DMS79 (cell line): ENCODE measurements at regions not wholly inside any gene's neighbourhood (a gene's known extent, or its start where the extent isn't known, plus 50 kb on each side); places are given as distances from the start of the nearest gene placed in this dataset.
"Not testable (repeated sequence)": the region's sequence is repeated elsewhere in the genome, so short reads cannot be mapped to it uniquely, and the experiment has no call there.

ENCODE experiments used
- DNase-seq: peaks from one replicate; lab custom pipeline; 2025; lab: John Stamatoyannopoulos, UW

DNA sequence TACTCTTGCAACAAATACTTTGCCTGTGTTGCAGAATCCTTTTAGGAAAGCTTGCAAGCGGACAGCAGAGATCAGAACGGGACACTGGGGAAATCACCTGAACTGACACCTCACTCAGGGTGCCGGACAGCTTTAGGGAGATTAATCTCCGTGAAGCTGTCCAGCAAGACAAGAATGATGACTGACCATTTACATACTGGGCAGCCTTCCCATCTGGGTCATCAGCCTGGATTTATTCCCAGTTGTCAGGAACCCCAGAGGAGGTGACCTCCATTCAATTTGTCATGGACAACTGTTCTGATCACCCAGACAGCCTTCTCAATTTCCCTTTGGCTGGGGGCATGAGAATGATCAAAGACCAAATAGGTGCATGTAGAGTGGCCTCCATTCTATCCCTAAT, 93.0 kb upstream of the EGFL6 start:
- DNase-seq, result no peak

DNA sequence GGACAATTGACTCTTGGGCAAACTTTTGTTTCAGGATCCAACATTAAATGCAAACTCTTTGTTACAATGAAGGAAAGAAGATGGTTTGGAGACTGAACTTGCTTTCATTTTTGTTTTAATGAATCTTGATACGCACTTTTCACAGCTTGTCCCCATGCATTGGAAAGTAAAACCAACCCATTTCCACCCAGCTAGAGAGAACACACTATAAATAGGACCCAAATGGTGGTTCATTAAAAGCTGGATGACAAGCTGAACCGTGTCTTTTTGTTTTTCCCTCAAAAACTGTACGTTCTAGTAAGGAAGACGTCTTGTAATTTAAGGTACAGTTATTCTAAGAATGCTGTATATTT, 95.3 kb upstream of the EGFL6 start:
- no peak for DNase-seq

DNA sequence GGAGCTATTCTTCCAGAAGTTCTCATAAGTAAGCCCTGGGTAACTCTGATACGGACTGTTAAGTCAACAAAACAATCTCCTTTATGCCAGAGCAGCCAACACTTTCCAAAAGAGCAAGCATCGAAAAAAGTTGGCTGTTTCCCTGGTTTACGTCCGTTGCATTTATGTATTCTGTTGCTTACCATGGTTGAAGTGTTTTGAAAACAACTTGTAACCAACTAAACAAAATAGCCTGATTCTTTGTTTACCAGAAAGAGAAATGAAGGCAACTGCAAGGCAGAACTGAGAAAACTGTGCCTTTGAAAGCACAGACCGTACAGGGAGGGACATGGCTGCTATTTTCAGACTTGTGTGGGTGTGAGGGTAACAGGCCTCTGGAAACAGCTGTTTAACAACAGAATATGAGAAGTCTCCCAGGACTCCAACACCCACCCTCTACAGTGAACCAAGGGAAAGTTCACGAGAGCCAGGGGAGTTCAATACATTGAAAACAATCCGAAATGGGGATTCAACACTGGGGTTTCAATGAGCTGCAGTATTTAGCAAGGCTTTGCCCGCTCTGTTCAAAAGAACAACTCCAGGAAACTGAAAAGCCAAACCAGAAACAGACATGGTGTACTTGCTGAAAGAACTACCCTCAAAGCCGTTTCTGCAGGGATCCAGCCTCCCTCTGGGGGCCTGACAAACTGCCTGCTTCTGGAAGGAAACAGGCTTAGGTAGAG, 95.8 kb upstream of the EGFL6 start:
- DNase-seq, result no peak

DNA sequence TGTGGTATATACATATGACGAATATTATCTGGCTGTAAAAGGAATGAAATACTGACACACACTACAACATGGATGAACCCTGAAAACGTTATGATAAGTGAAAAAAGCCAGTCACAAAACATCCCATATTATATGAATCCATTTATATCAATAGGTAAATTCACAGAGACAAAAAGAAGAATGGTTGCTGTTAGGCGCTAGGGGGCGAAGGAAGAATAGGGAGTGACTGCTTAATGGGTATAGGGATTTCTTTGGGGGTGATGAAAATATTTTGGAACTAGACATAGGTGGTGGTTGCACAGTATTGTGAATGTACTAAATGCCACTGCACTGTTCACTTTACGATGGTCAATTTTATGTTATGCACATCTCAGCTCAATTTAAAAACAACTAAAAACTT, 96.4 kb upstream of the EGFL6 start:
- DNase-seq, result no peak

DNA sequence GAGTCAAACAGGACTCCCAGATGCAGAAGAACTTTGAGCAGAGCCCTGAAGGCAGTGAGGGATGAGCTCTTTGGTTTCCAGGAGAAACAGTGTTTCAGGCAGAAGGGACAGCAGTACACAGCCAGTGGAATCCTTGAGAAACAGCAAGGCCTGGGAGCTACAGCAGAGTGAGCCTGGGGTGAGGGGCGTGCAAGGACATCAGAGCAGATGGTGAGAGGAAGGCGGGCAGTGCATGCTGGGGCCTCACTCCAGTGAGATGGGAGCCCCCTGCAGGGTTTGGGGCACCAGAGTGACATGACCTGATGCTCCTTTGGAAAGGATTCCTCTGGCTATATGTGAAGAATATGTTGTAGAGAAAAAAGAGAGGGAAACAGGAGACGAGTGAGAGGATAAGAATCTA, 98.1 kb upstream of the EGFL6 start:
- DNase-seq, result no peak

DNA sequence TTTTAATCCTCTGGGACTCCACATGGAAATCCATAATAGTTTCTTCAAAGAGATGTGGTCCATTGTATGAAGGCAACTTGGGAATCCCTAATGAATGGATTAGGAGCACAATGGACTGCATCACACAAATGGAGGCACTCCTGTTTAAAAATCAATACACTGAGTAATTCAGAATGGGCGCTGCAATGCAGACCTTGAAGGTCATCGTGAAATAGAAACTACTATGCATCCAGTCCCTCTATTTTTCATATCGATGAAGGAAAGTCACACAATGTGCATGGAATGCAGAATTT, 98.8 kb upstream of the EGFL6 start:
- no peak for DNase-seq

DNA sequence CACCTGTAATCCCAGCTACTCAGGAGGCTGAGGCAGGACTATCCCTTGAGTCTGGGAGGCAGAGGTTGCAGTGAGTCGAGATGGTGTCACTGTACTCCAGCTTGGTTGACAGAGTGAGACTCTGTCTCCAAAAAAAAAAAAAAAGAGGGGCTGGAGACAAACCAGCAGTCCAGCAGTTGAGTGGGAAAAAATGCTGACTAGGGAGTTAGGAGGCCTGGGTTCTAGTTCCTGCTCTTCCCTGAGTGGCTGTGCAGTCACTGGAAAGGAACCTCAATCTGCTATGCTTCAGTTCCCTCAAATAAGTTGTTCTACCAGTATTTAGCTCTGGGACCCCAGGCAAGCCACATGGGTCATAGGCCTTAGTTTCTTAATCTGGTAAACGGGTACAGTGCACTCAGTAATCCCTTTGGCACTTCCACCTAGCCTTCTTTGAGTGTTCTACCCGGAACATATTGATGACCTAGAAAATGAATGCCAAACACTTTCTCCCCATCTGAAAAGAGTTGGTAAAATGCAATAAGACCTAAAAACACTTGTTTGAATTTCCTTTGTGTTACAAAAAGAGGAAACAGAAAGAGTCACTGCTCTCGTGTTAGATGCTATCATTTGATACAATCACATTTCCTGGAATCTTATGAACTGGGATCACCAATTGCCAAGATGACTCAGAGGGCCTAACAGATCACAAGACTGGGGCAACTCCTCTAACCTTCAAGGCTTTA, 99.3 kb upstream of the EGFL6 start:
- no peak for DNase-seq

DNA sequence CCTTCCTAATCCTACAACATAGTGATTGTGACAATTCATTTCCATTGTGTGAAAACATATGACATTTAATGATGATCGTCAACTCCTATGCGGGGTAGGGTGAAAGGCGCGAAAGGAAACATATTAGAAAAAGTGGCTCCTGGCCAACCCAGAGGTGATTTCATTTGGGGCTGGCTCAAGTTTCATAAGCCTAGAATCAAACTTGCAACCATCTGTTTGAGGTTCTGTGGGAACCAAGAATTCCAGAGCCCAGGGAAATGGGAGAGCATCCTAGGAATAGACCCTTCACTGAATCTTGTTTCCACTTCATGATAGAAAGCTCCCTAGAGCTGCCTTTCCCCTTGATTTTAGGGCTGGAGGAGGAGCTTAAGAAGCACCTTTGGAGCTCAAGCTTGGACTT, 101.3 kb upstream of the EGFL6 start:
- no peak for DNase-seq

DNA sequence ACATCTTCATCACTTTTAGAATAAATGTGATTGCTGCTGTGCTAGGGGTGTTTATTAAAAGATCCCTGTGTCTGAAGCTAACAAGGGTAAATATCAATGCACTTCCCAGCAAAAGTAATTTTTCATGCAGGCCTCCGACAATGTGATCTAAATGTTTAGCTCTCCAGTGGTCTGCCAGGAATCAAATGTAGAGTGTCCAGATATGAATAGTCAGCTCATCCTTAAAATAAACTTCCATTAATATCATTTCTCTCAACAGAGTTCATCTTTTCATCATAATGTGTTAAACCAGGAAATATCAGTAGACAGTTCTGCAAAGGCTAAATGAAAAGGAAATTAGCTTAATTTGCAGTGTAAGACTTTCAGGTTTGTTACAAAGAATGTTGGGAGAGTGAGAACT, 102.2 kb upstream of the EGFL6 start:
- no peak for DNase-seq

DNA sequence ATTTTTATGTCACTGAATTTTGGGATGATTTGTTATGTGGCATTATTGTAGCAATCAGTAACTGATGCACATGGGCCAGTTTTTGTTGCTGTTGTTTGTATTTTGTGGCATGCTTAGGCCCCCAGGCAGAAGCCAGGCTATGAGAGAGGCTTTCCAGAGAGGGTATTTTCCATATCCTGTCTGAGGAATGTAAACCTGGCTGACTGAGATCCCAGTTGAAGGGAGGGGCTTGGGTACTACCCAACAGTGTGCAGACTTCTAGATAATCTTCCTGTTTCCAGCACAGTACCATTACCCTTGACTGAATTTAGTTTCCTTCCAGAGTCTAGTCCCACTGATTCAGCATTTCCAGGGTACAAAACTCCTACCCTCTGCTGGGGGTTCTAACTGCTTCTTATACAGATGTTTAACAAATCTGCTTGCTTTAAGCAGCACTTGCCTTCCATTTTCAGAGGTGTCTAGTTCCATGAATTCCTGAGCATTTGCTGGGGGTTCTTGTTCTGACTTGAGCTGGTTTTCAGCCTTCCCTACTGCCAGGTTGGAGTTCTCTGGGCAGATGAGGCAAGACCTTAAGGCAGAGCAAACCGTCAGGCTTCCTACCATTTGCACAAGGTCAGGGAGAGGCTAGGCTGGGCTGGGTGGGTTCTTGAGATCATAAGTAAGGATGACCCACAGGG, 104.7 kb upstream of the EGFL6 start:
- no peak for DNase-seq

DNA sequence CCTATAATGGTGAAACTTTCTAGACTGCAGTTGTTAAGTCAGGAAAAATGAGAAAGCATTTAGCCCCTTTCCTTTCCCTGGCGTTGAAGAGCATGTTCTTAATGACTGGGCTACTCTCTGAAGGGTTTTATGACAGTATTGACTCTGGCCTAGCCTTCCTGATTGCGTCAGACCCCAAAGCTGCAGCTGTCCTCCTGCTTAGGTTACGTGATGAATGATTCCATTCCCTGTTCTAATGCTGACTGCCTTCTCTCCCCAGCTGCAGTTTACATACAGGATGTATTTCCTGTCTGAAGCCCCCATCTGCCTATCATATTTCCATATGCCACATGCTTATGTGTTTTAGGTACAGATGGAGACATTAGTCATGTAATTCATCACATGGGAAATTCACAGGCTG, 105.8 kb upstream of the EGFL6 start:
- DNase-seq, result no peak

DNA sequence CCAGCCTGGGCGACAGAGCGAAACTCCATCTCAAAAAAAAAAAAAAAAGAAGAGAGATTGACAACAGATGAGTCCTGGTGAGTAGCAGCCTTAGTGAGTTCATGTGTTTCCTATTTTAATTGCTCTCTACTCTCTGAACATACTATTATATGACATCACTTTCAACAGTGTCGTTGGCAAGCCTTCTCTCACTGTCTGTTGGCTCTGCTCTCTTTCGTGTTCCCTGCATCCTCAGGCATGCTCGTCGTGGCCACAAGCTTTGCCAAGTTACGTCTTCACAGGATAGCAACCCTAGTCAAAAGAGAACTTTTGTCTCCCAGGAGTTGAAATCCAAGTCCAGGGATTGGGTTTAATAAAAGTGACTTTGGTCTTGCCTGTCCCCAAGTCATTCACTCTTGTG, 117.1 kb upstream of the EGFL6 start:
- DNase-seq, result no peak

DNA sequence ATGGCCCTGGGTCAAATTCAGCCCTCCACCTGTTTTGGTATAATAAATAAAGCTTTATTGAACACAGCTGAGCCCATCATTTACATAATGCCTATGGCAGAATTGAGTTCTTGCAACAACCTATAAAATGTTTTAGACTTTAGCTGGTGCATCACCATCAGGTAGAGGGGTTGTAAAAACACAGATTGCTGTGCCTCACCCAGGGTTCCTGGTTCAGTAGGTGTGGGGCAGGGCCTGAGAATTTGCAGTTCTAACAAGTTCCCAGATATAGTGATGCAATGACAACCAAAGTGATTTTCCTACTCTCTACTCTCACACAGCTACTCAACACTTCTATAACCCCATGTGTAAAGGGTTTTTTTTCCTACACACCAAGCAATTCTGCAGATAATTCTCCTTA, 120.0 kb upstream of the EGFL6 start:
- DNase-seq, result no peak

DNA sequence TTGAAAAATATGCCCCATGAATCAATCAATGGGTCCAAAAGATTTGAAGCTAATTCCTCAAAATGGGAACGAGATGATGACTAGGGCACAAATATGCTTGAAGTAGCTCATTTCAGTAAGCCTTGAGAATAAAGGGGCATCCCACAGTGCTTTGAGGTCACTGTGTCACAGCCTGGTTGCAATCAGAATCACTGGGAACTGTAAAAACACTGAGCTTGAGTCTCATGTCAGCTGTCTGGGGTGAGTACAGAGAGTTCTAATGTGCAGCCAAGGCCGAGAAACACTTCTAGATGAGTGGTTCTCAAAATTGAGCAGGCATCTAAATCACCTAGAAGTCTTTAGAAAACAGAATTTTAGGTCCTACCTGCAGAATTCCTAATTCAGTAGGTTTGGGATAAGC, 120.5 kb upstream of the EGFL6 start:
- no peak for DNase-seq

DNA sequence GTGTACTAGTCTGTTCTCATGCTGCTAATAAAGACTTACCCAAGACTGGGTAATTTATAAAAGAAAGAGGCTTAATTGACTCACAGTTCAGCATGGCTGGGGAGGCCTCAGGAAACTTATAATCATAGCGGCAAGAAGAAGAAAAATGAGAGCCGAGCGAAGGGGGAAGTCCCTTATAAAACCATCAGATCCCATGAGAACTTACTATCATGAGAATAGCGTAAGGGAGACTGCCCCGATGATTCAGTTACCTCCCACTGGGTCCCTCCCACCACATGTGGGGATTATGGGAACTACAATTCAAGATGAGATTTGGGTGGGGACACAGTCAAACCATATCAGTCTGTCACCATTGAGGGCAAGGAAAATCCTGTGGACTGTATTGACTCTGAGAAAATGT, 121.8 kb upstream of the ATXN3L start:
- DNase-seq, result not testable (repeated sequence)

DNA sequence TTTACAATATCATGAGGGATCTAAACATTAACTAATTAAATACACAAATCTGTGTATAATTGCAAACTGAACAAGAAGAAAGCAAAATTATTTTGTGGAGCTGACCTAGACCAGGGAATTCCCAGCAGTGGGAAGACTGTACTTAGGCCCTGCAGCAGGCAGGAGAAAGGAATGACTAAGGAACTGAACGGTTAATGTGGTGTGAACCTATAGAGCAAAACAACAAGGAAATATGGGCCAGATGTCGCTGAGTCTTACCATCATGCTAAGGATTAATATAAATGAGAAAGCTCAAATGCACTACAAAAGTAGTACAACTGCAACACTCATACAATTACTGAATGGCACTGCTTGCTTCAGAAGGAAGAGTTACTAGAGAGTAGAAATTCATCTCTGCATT, 120.3 kb upstream of the ATXN3L start:
- no peak for DNase-seq

DNA sequence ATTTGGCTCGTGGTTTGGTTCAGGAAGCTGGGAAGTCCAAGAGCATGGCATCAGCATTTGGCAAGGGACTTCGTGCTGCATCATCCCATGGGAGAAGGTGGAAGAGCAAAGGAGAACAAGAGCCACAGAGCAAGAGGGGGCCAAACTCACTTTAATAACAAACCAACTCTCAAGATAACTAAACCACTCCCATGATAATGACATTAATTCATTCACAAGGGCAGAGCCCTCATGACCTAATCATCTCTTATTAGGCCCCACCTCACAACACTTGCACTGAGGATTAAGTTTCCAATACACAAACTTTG, 113.4 kb upstream of the ATXN3L start:
- no peak for DNase-seq

DNA sequence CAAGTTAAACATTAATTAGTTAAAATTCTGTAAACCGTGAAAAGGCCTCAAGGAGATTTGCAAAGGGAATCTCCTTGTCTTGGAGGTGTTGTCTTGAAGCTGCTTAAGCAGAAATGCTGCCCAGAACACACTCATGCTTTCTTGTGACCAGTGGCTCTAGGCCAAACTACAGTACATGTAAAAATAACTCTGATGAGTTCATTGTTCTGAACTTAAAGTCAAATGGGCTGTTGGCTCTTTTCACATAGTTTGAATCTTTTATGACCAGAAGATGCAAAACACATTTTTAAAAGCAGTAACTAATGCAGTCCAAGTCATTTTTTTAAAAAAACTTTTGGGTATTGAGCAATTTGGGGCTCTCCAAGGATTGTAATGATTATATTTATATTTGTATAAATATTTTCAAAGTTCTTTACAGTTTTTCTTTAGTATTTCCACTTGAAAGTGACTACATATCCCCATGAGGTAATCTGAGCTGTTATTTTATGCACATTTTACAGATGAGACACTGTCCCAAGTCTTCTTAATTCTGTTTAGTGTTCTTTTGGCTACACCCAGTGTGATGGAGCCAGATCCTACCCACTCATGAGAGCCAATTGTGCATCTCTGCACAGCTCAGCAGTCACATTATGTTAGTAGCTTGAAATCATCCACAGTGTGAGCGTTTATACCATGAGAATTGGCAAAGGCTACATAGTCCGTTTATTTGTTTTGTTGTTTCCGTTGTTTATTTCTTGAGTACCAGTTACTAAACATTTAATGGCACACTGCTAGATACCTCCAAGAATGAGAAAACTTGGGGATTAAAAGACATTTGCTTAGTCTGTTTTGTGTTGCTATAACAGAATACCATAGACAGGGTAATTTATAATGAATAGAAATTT, 112.8 kb upstream of the ATXN3L start:
- DNase-seq, result no peak

DNA sequence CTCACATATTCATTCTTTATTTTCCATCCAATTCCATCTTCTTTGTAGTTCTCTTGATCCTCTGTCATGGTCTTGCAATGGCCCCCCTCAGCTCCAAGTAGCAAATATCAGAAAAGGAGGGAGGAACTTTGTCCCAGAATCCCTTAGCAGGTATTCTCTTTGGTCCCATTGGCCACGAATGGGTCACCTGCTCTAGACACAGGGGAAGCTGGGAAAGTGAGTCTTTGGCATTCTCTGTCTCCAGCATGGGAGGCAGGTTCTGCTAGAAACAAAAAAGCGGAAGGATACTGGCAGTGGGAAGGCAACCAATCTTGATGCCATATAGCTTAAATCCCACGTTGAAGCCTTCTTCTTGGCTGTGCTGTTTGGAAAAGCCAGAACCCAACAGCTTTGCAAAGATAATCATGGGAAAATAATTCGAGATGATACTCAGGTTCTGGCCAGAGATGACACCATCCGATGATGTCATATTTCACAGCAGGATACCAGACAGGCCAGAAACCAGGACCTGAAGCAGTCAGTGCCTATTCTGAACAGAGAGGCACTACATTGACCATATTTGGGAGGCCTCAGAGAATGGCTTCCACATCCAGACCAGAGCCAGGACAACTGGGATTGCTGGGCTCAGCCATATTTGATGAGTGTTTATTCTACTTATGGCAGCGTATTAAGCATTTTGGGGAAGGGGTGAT, 110.4 kb upstream of the ATXN3L start:
- DNase-seq, result no peak

DNA sequence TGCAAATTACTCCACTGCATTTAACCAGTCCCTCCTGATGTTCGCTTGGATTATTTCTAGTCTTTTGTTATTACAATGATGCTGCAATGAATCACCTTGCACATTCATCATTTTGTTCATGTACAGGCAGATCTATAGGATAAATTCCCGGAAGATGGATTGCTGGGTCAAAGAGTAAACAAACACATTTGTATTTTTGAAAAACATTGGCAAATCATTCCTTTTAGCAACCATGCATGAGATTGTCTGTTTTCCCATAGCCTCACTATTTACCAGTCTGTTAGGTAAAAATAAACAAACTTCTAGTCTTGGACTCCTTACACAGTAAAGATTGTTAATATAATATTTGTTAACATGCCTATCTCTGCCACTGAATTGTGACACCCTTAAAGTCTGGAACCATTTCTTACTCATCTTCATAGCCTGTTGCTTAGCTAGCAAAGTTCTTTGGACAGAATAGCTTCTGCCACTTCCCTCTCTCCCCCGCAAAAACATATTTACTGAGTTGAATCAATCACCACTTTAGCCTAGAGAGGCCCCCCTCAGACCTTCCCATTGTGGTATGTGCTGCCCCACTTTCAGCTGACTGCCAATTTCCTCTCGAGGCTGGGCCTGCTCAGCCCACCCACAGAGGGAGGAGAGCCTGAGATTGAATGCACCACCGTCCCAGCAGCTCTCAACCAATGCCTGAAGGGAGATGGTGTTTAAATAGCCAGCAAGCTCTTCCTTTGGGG, 108.4 kb upstream of the ATXN3L start:
- no peak for DNase-seq

DNA sequence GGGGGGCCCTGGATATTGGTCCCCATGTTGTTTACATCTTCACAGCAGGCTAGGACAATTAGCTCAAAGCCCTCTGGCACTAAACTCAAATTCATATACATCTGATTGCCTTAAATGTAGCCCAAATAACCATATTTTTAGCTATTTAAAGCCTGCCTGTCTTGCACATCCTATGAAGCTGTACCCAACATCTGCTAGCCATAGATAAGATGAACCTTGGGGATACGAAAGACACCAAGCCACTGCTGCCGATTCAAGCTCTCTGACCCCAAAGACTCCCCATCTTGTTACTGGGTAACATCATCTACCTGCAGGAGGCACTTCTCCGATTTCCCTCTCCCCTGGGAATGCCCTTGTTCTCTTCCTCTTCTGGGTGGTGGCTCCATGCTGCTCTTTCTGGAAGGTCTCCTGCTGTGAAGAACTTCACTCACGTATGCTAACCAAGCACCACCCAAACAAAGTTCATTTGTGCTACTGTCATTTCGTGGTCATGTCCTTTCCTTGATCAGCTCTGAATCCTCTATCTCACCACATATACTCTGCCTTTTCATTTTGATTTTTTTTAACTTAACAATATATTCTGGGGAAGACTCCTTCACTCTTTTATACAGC, 107.7 kb upstream of the ATXN3L start:
- no peak for DNase-seq
